ENCODE measurements at regions not wholly inside any gene's neighbourhood (a gene's known extent, or its start where the extent isn't known, plus 50 kb on each side); places are given as distances from the start of the nearest gene placed in this dataset.

DNA sequence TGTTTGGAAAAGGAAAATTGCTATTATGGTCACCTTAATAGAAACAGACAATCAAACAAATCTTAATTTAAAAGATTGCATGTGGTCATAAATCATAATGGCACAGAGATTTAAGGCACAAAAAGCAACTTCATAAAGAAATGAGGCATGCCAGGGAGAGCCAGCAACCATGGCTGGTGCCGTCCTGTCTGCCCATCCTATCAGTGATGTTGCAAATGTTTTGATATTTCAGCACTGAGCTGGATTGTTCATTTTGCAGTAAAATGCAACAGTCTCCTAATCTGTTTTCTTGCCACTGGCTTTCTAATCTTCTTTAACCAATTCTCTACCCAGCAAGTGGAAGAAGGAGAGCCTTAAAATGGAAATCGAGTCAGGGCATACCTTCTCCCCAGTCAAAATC lies 249.8 kb downstream of the SAMD5 start:
- TF ChIP-seq, protein P1, sequence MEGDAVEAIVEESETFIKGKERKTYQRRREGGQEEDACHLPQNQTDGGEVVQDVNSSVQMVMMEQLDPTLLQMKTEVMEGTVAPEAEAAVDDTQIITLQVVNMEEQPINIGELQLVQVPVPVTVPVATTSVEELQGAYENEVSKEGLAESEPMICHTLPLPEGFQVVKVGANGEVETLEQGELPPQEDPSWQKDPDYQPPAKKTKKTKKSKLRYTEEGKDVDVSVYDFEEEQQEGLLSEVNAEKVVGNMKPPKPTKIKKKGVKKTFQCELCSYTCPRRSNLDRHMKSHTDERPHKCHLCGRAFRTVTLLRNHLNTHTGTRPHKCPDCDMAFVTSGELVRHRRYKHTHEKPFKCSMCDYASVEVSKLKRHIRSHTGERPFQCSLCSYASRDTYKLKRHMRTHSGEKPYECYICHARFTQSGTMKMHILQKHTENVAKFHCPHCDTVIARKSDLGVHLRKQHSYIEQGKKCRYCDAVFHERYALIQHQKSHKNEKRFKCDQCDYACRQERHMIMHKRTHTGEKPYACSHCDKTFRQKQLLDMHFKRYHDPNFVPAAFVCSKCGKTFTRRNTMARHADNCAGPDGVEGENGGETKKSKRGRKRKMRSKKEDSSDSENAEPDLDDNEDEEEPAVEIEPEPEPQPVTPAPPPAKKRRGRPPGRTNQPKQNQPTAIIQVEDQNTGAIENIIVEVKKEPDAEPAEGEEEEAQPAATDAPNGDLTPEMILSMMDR (IDR thresholded peaks at IDR 0.05): no peak
- TF ChIP-seq POLR2A (IDR thresholded peaks at IDR 0.05): no peak
